ENCODE measurements at regions not wholly inside any gene's neighbourhood (a gene's known extent, or its start where the extent isn't known, plus 50 kb on each side); places are given as distances from the start of the nearest gene placed in this dataset.
"Not testable (repeated sequence)": the region's sequence is repeated elsewhere in the genome, so short reads cannot be mapped to it uniquely, and the experiment has no call there.

DNA sequence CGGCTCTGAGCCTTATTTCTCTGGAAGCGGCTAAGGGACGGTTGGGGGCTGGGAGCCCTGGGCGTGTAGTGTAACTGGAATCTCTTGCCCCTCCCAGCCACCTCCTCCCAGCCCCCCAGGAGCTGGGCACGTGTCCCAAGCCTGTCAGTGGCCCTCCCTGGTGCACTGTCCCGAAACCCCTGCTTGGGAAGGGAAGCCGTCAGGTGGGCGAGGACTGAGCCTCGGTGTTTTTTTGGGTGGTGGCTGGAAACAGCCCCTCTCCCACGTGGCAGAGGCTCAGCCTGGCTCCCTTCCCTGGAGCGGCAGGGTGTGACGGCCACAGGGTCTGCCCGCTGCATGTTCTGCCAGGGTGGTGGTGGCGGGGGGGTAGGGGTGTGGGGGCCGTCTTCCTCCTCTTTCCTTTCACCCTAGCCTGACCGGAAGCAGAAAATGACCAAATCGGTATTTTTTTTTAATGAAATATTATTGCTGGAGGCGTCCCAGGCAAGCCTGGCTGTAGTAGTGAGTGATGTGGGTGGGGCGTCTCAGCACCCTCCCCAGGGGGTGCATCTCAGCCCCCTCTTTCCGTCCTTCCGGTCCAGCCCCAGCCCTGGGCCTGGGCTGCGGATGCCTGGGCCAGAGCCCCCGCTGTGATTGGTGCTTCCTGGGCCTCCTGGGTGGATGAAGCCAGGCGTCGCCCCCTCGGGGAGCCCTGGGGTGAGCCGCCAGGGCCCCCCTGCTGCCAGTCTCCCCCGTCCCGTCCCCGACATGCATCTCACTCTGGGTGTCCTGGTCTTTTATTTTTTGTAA, 58.8 kb upstream of the GOLGA8A start (continued):
- TF ChIP-seq GTF2I (CRISPR knock-in tag; conservative IDR thresholded peaks at IDR 0.05) (no peak), GRHL2 (CRISPR knock-in tag; IDR thresholded peaks at IDR 0.05; ENCODE audit: insufficient replicate concordance, severe bottlenecking) (no peak), NR1H2 (CRISPR knock-in tag; IDR thresholded peaks at IDR 0.05) (no peak)
- TF ChIP-seq, protein P1, sequence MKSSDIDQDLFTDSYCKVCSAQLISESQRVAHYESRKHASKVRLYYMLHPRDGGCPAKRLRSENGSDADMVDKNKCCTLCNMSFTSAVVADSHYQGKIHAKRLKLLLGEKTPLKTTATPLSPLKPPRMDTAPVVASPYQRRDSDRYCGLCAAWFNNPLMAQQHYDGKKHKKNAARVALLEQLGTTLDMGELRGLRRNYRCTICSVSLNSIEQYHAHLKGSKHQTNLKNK (CRISPR knock-in tag; IDR thresholded peaks at IDR 0.05), result no peak

DNA sequence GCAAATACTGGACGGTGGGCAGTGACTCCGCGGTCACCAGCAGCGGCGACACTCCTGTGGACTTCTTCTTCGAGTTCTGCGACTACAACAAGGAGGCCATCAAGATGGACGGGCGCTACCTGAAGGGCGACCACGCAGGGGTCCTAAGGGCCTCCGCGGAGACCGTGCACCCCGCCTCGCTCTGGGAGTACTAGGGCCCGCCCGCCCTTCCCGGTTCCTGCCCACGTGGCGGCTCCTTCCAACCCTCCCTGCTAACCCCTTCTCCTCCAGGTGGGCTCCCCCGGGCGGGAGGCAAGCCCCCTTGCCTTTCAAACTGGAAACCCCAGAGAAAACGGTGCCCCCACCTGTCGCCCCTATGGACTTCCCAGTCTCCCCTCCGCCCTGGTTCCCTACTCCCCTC, 58.1 kb upstream of the GOLGA8A start:
- CTCF ChIA-PET; H3K36me3 Mint-ChIP-seq; H3K9me3 Mint-ChIP-seq; H3K4me1 Mint-ChIP-seq; ATAC-seq; DNase-seq (ENCODE audit: low spot score); H3K4me3 Mint-ChIP-seq; H3K27ac Mint-ChIP-seq: not testable (repeated sequence)
- H3K27me3 Mint-ChIP-seq (ENCODE audit: low read depth), result peaks cover 82% of the 10 kb centered on the region
- POLR2A ChIA-PET, result interaction anchor here (0.6 kb wide), 1 partner anchor 10 kb away, joined by 3 read pairs; no protein-coding TSS in a partner anchor

DNA sequence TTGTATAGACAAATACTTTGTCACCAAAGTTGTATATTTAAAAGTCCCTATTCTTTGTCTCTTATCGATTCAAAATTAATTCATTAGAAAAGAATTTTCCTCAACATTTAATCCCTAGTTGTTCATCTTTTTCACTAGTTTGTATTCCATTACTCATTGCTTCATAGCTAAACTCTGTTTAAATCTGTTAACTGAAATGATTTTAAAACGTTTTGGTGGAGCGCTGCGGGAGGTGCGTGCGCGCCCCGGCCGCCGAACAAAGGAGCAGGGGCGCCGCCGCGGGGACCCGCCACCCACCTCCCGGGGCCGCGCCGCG, 56.4 kb upstream of the GOLGA8A start:
- H3K27me3 Mint-ChIP-seq (ENCODE audit: low read depth), result peaks cover 76% of the 10 kb centered on the region
- ATAC-seq (no peak), DNase-seq (ENCODE audit: low spot score) (no peak)
- peaks cover 6% of the 10 kb centered on the region; the same call in 1 of the 2 replicates for H3K4me1 Mint-ChIP-seq
- H3K36me3 Mint-ChIP-seq, result no peaks in the 10 kb centered on the region
- H3K27ac Mint-ChIP-seq, result no peak overlapping the region
- ChIA-PET CTCF (no interaction called here), POLR2A (no interaction called here)
- H3K9me3 Mint-ChIP-seq, result no peaks in the 10 kb centered on the region; the same call in 1 of the 2 replicates
- peak overlapping the region; percentile 37; the same call in 1 of the 2 replicates for H3K4me3 Mint-ChIP-seq
- TF ChIP-seq ZBTB21 (CRISPR knock-in tag; IDR thresholded peaks at IDR 0.05; ENCODE audit: borderline replicate concordance) (no peak), ZNF396 (CRISPR knock-in tag; IDR thresholded peaks at IDR 0.05; ENCODE audit: borderline replicate concordance) (no peak), SP1 (CRISPR knock-in tag; conservative IDR thresholded peaks at IDR 0.05) (no peak), ZNF138 (CRISPR knock-in tag; conservative IDR thresholded peaks at IDR 0.05) (no peak), ZNF423 (CRISPR knock-in tag; IDR thresholded peaks at IDR 0.05) (0 out of 2 replicates have a peak, but pooled peaks have one; percentile 10)
- TF ChIP-seq, protein P2, sequence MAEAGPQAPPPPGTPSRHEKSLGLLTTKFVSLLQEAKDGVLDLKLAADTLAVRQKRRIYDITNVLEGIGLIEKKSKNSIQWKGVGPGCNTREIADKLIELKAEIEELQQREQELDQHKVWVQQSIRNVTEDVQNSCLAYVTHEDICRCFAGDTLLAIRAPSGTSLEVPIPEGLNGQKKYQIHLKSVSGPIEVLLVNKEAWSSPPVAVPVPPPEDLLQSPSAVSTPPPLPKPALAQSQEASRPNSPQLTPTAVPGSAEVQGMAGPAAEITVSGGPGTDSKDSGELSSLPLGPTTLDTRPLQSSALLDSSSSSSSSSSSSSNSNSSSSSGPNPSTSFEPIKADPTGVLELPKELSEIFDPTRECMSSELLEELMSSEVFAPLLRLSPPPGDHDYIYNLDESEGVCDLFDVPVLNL (CRISPR knock-in tag; IDR thresholded peaks at IDR 0.05; ENCODE audit: borderline replicate concordance, low read depth), result no peak

DNA sequence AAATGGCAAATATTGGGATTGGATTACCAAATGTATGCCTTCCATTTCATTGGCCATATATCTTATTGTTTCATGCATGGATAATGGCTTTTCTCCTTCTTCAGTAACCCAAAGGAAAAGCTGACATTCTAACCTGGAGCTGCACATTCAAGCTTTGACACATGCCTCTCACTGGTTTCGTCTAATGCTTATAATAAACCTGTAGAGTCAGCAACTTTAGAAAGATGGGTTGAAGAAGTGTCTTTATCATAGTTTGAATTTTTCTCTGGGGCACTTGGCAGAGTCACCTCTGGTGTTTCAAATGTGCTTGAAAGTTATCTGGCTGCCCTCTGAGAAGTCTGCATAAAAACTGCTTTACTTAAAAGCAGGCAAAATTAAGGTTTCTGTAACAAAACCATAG, 55.4 kb upstream of the GOLGA8A start:
- no peak overlapping the region for H3K27ac Mint-ChIP-seq
- TF ChIP-seq ZNF396 (CRISPR knock-in tag; IDR thresholded peaks at IDR 0.05; ENCODE audit: borderline replicate concordance), result no peak
- TF ChIP-seq, protein P3, sequence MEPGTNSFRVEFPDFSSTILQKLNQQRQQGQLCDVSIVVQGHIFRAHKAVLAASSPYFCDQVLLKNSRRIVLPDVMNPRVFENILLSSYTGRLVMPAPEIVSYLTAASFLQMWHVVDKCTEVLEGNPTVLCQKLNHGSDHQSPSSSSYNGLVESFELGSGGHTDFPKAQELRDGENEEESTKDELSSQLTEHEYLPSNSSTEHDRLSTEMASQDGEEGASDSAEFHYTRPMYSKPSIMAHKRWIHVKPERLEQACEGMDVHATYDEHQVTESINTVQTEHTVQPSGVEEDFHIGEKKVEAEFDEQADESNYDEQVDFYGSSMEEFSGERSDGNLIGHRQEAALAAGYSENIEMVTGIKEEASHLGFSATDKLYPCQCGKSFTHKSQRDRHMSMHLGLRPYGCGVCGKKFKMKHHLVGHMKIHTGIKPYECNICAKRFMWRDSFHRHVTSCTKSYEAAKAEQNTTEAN (CRISPR knock-in tag; IDR thresholded peaks at IDR 0.05), result no peak
- TF ChIP-seq, protein P4, sequence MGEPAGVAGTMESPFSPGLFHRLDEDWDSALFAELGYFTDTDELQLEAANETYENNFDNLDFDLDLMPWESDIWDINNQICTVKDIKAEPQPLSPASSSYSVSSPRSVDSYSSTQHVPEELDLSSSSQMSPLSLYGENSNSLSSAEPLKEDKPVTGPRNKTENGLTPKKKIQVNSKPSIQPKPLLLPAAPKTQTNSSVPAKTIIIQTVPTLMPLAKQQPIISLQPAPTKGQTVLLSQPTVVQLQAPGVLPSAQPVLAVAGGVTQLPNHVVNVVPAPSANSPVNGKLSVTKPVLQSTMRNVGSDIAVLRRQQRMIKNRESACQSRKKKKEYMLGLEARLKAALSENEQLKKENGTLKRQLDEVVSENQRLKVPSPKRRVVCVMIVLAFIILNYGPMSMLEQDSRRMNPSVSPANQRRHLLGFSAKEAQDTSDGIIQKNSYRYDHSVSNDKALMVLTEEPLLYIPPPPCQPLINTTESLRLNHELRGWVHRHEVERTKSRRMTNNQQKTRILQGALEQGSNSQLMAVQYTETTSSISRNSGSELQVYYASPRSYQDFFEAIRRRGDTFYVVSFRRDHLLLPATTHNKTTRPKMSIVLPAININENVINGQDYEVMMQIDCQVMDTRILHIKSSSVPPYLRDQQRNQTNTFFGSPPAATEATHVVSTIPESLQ (CRISPR knock-in tag; IDR thresholded peaks at IDR 0.05), result no peak
- TF ChIP-seq, protein P5, sequence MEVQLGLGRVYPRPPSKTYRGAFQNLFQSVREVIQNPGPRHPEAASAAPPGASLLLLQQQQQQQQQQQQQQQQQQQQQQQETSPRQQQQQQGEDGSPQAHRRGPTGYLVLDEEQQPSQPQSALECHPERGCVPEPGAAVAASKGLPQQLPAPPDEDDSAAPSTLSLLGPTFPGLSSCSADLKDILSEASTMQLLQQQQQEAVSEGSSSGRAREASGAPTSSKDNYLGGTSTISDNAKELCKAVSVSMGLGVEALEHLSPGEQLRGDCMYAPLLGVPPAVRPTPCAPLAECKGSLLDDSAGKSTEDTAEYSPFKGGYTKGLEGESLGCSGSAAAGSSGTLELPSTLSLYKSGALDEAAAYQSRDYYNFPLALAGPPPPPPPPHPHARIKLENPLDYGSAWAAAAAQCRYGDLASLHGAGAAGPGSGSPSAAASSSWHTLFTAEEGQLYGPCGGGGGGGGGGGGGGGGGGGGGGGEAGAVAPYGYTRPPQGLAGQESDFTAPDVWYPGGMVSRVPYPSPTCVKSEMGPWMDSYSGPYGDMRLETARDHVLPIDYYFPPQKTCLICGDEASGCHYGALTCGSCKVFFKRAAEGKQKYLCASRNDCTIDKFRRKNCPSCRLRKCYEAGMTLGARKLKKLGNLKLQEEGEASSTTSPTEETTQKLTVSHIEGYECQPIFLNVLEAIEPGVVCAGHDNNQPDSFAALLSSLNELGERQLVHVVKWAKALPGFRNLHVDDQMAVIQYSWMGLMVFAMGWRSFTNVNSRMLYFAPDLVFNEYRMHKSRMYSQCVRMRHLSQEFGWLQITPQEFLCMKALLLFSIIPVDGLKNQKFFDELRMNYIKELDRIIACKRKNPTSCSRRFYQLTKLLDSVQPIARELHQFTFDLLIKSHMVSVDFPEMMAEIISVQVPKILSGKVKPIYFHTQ (CRISPR knock-in tag; IDR thresholded peaks at IDR 0.05), result no peak
- no peak overlapping the region for H3K4me3 Mint-ChIP-seq
- H3K27me3 Mint-ChIP-seq (ENCODE audit: low read depth), result peaks cover 73% of the 10 kb centered on the region
- CTCF ChIA-PET, result no interaction called here
- DNase-seq (ENCODE audit: low spot score) (no peak), ATAC-seq (no peak)
- H3K4me1 Mint-ChIP-seq, result peaks cover 6% of the 10 kb centered on the region; the same call in 1 of the 2 replicates
- no peaks in the 10 kb centered on the region; the same call in 1 of the 2 replicates for H3K9me3 Mint-ChIP-seq
- no peaks in the 10 kb centered on the region for H3K36me3 Mint-ChIP-seq
- POLR2A ChIA-PET, result no interaction called here

DNA sequence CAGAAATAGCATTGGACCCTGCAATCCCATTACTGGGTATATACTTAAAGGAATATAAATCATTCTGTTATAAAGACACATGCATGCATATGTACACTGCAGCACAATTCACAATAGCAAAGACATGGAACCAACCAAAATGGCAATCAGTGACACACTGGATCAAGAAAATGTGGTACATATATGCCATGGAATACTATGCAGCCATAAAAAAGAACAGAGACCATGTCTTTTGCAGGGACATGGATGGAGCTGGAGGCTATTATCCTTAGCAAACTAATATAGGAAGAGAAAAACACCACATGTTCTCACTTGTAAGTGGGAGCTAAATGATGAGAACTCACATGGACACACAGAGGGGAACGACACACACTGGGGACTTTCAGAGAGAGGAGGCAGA, 53.9 kb upstream of the GOLGA8A start:
- H3K4me1 Mint-ChIP-seq; H3K4me3 Mint-ChIP-seq; H3K27ac Mint-ChIP-seq; H3K9me3 Mint-ChIP-seq; ATAC-seq; DNase-seq (ENCODE audit: low spot score); H3K36me3 Mint-ChIP-seq; POLR2A ChIA-PET; CTCF ChIA-PET: not testable (repeated sequence)
- peaks cover 61% of the 10 kb centered on the region for H3K27me3 Mint-ChIP-seq (ENCODE audit: low read depth)

Data from WTC11 (cell line).